ENCODE measurements at regions not wholly inside any gene's neighbourhood (a gene's known extent, or its start where the extent isn't known, plus 50 kb on each side); places are given as distances from the start of the nearest gene placed in this dataset.

GRCh38 chr2:64263315-64263714 lies 119.1 kb upstream of the PELI1 start:
- Histone ChIP-seq H3K36me3 (ENCODE audit: control insufficient read depth, insufficient read depth, low read length) (no peaks in the 10 kb centered on the region), H3K4me3 (replicated peaks; ENCODE audit: low read depth, low read length) (no peak overlapping the region), H3K27me3 (replicated peaks; ENCODE audit: control insufficient read depth, insufficient read depth, low read length) (no peaks in the 10 kb centered on the region)
- DNase-seq (ENCODE audit: extremely low read depth, insufficient read length): no peak
- no peak for TF ChIP-seq CTCF (IDR thresholded peaks at IDR 0.05; ENCODE audit: insufficient read depth, low read length, poor library complexity, severe bottlenecking)

- H3K36me3 ChIP-seq (ENCODE audit: control insufficient read depth, insufficient read depth, low read length): no peaks in the 10 kb centered on the region
- H3K4me3 ChIP-seq (replicated peaks; ENCODE audit: low read depth, low read length): no peak overlapping the region
- TF ChIP-seq CTCF (IDR thresholded peaks at IDR 0.05; ENCODE audit: insufficient read depth, low read length, poor library complexity, severe bottlenecking): no peak
- H3K27me3 ChIP-seq (replicated peaks; ENCODE audit: control insufficient read depth, insufficient read depth, low read length): no peaks in the 10 kb centered on the region
- DNase-seq (ENCODE audit: extremely low read depth, insufficient read length): no peak
Measured at GRCh38 chr2:64267699-64268098, 123.5 kb upstream of the PELI1 start.

GRCh38 chr2:64268330-64269048 lies 124.3 kb upstream of the PELI1 start:
- H3K27me3 ChIP-seq (replicated peaks; ENCODE audit: control insufficient read depth, insufficient read depth, low read length): no peaks in the 10 kb centered on the region
- no peaks in the 10 kb centered on the region for H3K36me3 ChIP-seq (ENCODE audit: control insufficient read depth, insufficient read depth, low read length)
- no peak for TF ChIP-seq CTCF (IDR thresholded peaks at IDR 0.05; ENCODE audit: insufficient read depth, low read length, poor library complexity, severe bottlenecking)
- no peak for DNase-seq (ENCODE audit: extremely low read depth, insufficient read length)
- no peak overlapping the region for H3K4me3 ChIP-seq (replicated peaks; ENCODE audit: low read depth, low read length)

GRCh38 chr2:64273524-64274398 lies 129.5 kb upstream of the PELI1 start:
- Histone ChIP-seq H3K27me3 (replicated peaks; ENCODE audit: control insufficient read depth, insufficient read depth, low read length) (no peaks in the 10 kb centered on the region), H3K4me3 (replicated peaks; ENCODE audit: low read depth, low read length) (no peak overlapping the region), H3K36me3 (ENCODE audit: control insufficient read depth, insufficient read depth, low read length) (no peaks in the 10 kb centered on the region)
- TF ChIP-seq CTCF (IDR thresholded peaks at IDR 0.05; ENCODE audit: insufficient read depth, low read length, poor library complexity, severe bottlenecking): no peak
- no peak for DNase-seq (ENCODE audit: extremely low read depth, insufficient read length)

- H3K27me3 ChIP-seq (replicated peaks; ENCODE audit: control insufficient read depth, insufficient read depth, low read length): no peaks in the 10 kb centered on the region
- DNase-seq (ENCODE audit: extremely low read depth, insufficient read length): no peak
- H3K36me3 ChIP-seq (ENCODE audit: control insufficient read depth, insufficient read depth, low read length): no peaks in the 10 kb centered on the region
- no peak for TF ChIP-seq CTCF (IDR thresholded peaks at IDR 0.05; ENCODE audit: insufficient read depth, low read length, poor library complexity, severe bottlenecking)
- H3K4me3 ChIP-seq (replicated peaks; ENCODE audit: low read depth, low read length): no peak overlapping the region
Measured at GRCh38 chr2:64274399-64275173, 130.4 kb upstream of the PELI1 start.

Measured in GM06990 (cell line).